ENCODE measurements at regions not wholly inside any gene's neighbourhood (a gene's known extent, or its start where the extent isn't known, plus 50 kb on each side); places are given as distances from the start of the nearest gene placed in this dataset.

GRCh38 chr10:93211991-93212390 lies 138.3 kb downstream of the CYP26A1 start:
- TF ChIP-seq, protein P1, sequence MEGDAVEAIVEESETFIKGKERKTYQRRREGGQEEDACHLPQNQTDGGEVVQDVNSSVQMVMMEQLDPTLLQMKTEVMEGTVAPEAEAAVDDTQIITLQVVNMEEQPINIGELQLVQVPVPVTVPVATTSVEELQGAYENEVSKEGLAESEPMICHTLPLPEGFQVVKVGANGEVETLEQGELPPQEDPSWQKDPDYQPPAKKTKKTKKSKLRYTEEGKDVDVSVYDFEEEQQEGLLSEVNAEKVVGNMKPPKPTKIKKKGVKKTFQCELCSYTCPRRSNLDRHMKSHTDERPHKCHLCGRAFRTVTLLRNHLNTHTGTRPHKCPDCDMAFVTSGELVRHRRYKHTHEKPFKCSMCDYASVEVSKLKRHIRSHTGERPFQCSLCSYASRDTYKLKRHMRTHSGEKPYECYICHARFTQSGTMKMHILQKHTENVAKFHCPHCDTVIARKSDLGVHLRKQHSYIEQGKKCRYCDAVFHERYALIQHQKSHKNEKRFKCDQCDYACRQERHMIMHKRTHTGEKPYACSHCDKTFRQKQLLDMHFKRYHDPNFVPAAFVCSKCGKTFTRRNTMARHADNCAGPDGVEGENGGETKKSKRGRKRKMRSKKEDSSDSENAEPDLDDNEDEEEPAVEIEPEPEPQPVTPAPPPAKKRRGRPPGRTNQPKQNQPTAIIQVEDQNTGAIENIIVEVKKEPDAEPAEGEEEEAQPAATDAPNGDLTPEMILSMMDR (IDR thresholded peaks at IDR 0.05) = no peak
- TF ChIP-seq EP300 (IDR thresholded peaks at IDR 0.05) (no peak), POLR2AphosphoS5 (IDR thresholded peaks at IDR 0.05) (no peak)
